HCT116 (cell line): ENCODE measurements at regions not wholly inside any gene's neighbourhood (a gene's known extent, or its start where the extent isn't known, plus 50 kb on each side); places are given as distances from the start of the nearest gene placed in this dataset.
"Not testable (repeated sequence)": the region's sequence is repeated elsewhere in the genome, so short reads cannot be mapped to it uniquely, and the experiment has no call there.

ENCODE experiments used
- ATAC-seq: fragments of 200-7000 bp; cut with Tn5 transposase; 2 replicates; pipeline ENCODE4 v1.9.1; 2020; ENCODE audit warnings: mild to moderate bottlenecking, moderate library complexity
- BruUV-seq: library from RNA; stranded (reverse); fragments of 400-500 nt; replicated peaks from 2 replicates; lab custom pipeline; 2021; lab: Mats Ljungman, UMichigan
- CTCF ChIA-PET: fragments of 300-600 bp; sonication (Branson Sonifier 250); formaldehyde crosslinking; loops from one replicate; lab custom pipeline; 2021; ENCODE audit warnings: antibody characterized with exemption; lab: Charles Lee
- POLR2A ChIA-PET: fragments of 300-600, 350-600 bp; sonication (Branson Sonifier 250); formaldehyde crosslinking; loops from one replicate; lab custom pipeline; 2021; ENCODE audit warnings: antibody characterized with exemption; lab: Charles Lee
- RAD21 ChIA-PET, 2 experiments: fragments of 300-600 bp; sonication (Branson Sonifier 250); formaldehyde crosslinking; loops; one replicate each; lab custom pipeline; 2023; ENCODE audit warnings: low total read pairs in 2 of 2; ENCODE audit not compliant: uncharacterized antibody in 2 of 2, unreplicated experiment in 2 of 2, low non-redundant PET in 1 of 2; lab: Charles Lee
- DNase-seq: peaks from one replicate; pipeline ENCODE4 v3.0.0-alpha.2; 2010; ENCODE audit warnings: low read depth, low spot score
- H2AFZ ChIP-seq: fragments of 200-600 bp; shearing (Covaris generic), sonication (generic); 2 replicates; pipeline ENCODE4 v1.6.1; 2017; ENCODE audit warnings: low read depth, mixed run types, mixed read lengths, antibody characterized with exemption, low read length; ENCODE audit not compliant: poor library complexity, severe bottlenecking
- H3K27ac ChIP-seq: 2 replicates; pipeline ENCODE4 v1.5.1; 2012; ENCODE audit warnings: low read depth, low read length
- H3K27me3 ChIP-seq: fragments of 200-600 bp; sonication (generic); 2 replicates; pipeline ENCODE4 v1.6.1; 2016; ENCODE audit warnings: mixed run types, low read length, mixed read lengths; ENCODE audit not compliant: insufficient read depth
- H3K36me3 ChIP-seq, 2 experiments: fragments of 200-500 bp in 1 of 2; fragments of 200-600 bp in 1 of 2; sonication (Bioruptor generic) in 1 of 2; sonication (generic) in 1 of 2; 2 replicates each; pipeline versions ENCODE4 v1.5.1 to v1.6.1; 2014 to 2016; ENCODE audit warnings: low read length in 2 of 2, inconsistent platforms in 1 of 2, mixed read lengths in 1 of 2, mixed run types in 1 of 2; ENCODE audit not compliant: insufficient read depth in 2 of 2, control insufficient read depth in 1 of 2
- H3K4me1 ChIP-seq, 2 experiments: fragments of 200-600 bp in 1 of 2; sonication (generic) in 1 of 2; 2 replicates each; pipeline versions ENCODE4 v1.5.1 to v1.6.1; 2012 to 2017; ENCODE audit warnings: low read length in 2 of 2, inconsistent platforms in 1 of 2, mild to moderate bottlenecking in 1 of 2, mixed read lengths in 1 of 2, mixed run types in 1 of 2, moderate library complexity in 1 of 2; ENCODE audit not compliant: insufficient read depth in 2 of 2, control insufficient read depth in 1 of 2
- H3K4me2 ChIP-seq: fragments of 200-600 bp; sonication (generic); 2 replicates; pipeline ENCODE4 v1.6.1; 2017; ENCODE audit warnings: mixed run types, low read length, mixed read lengths
- H3K4me3 ChIP-seq, 2 experiments: fragments of 200-600 bp in 1 of 2; sonication (generic) in 1 of 2; replicated peaks in 1 of 2; 2 replicates each; pipeline ENCODE4 v1.5.1; 2011 to 2016; ENCODE audit warnings: low read length in 2 of 2, control low read depth in 1 of 2, low read depth in 1 of 2, mild to moderate bottlenecking in 1 of 2, mixed read lengths in 1 of 2, mixed run types in 1 of 2
- H3K79me2 ChIP-seq: fragments of 200-600 bp; sonication (generic); 2 replicates; pipeline ENCODE4 v1.6.1; 2017; ENCODE audit warnings: mild to moderate bottlenecking, mixed run types, low read length, moderate library complexity, mixed read lengths; ENCODE audit not compliant: insufficient read depth
- H3K9ac ChIP-seq: fragments of 200-600 bp; sonication (generic); 2 replicates; pipeline ENCODE4 v1.6.1; 2016; ENCODE audit warnings: low read length, mixed read lengths
- H3K9me2 ChIP-seq: fragments of 200-600 bp; sonication (generic), shearing (Covaris generic); 2 replicates; pipeline ENCODE4 v1.6.1; 2017; ENCODE audit warnings: mixed run types, mild to moderate bottlenecking, moderate library complexity; ENCODE audit not compliant: insufficient read depth
- H3K9me3 ChIP-seq, 2 experiments: fragments of 200-500 bp in 1 of 2; fragments of 200-600 bp in 1 of 2; sonication (Bioruptor generic) in 1 of 2; sonication (generic) in 1 of 2; 2 replicates each; pipeline ENCODE4 v1.6.1; 2014 to 2017; ENCODE audit warnings: low read length in 2 of 2, mixed read lengths in 2 of 2, inconsistent platforms in 1 of 2, low read depth in 1 of 2, mild to moderate bottlenecking in 1 of 2, mixed run types in 1 of 2, moderate library complexity in 1 of 2; ENCODE audit not compliant: control insufficient read depth in 1 of 2, insufficient read depth in 1 of 2
- H4K20me1 ChIP-seq: fragments of 200-600 bp; sonication (generic), shearing (Covaris generic); 2 replicates; pipeline ENCODE4 v1.6.1; 2017; ENCODE audit warnings: mixed run types, mild to moderate bottlenecking, moderate library complexity; ENCODE audit not compliant: insufficient read depth
- CBX3 ChIP-seq: IDR thresholded peaks from 2 replicates; pipeline ENCODE4 v1.6.1; 2012; ENCODE audit warnings: low read depth
- POLR2AphosphoS5 ChIP-seq: IDR thresholded peaks from 2 replicates; pipeline ENCODE4 v1.6.1; 2011; ENCODE audit warnings: mild to moderate bottlenecking, low read depth, low read length, moderate library complexity
- RAD21 ChIP-seq: IDR thresholded peaks from 2 replicates; pipeline ENCODE4 v1.6.1; 2012; ENCODE audit warnings: low read depth, mild to moderate bottlenecking
- SIN3A ChIP-seq: IDR thresholded peaks from 2 replicates; pipeline ENCODE4 v1.6.1; 2012; ENCODE audit warnings: low read depth
- SP1 ChIP-seq: IDR thresholded peaks from 2 replicates; pipeline ENCODE4 v1.6.1; 2012; ENCODE audit warnings: low read depth
- TCF7L2 ChIP-seq: IDR thresholded peaks from 2 replicates; pipeline ENCODE4 v1.7.0; 2011; ENCODE audit warnings: borderline replicate concordance, inconsistent platforms; ENCODE audit not compliant: insufficient read depth, insufficient read length; ENCODE audit errors: extremely low read depth
- YY1 ChIP-seq: IDR thresholded peaks from 2 replicates; pipeline ENCODE4 v1.6.1; 2011; ENCODE audit warnings: low read length, low read depth, moderate library complexity, mild to moderate bottlenecking; ENCODE audit not compliant: insufficient replicate concordance; ENCODE audit errors: extremely low read depth
- ZFX ChIP-seq: fragments of 450-650 bp; IDR thresholded peaks from 2 replicates; pipeline ENCODE4 v1.6.1; 2017
- intact Hi-C: fragments of 100-400 bp; cut with micrococcal nuclease; formaldehyde crosslinking; loops from 2 replicates; pipeline ENCODE4 v1.10.0; 2022
- TF ChIP-seq, protein P1 (sequence below): IDR thresholded peaks from 2 replicates; pipeline ENCODE4 v1.6.1; 2012
- TF ChIP-seq, protein P2 (sequence below): IDR thresholded peaks from 2 replicates; pipeline ENCODE4 v1.6.1; 2012

DNA sequence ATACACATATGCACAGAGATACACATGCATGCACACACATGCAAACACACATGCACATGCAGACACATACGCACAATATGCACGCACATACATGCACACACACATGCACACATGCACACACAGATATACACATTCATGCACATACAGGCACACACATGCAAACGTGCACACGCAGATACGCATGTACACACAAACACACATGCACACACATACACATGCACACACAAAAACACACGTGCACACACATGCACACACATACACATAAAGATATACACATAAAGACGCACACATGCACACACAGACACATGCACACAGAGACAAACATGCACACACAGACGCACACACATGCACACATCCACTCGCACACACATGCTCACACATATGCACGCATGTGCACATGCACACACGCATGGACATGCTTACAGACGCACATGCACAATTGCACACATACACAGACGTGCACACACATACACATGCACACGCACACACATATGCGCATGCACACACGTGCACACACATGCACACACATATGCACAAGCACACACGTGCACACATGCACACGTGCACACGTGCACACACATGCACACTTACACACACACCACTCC, 145.2 kb downstream of the ADRA2C start:
- H3K27me3 ChIP-seq, result no peaks in the 10 kb centered on the region
- H3K9me2 ChIP-seq, result no peaks in the 10 kb centered on the region
- intact Hi-C loops, result no loop called here
- CTCF ChIA-PET, result no interaction called here
- no TSS peak for BruUV-seq
- POLR2A ChIA-PET, result no interaction called here
- ATAC-seq (no peak), DNase-seq (no peak)
- no peak overlapping the region for H3K4me3 ChIP-seq
- H3K27ac ChIP-seq, result no peak overlapping the region
- no peaks in the 10 kb centered on the region for H3K4me1 ChIP-seq
- H4K20me1 ChIP-seq, result no peaks in the 10 kb centered on the region
- no peaks in the 10 kb centered on the region for H3K79me2 ChIP-seq
- no peaks in the 10 kb centered on the region for H3K36me3 ChIP-seq
- TF ChIP-seq CBX3, result no peak
- no peak for TF ChIP-seq RAD21
- TF ChIP-seq POLR2AphosphoS5, result no peak
- no peak for TF ChIP-seq SP1
- TF ChIP-seq YY1, result no peak
- TF ChIP-seq SIN3A, result no peak
- no peak for TF ChIP-seq ZFX
- TF ChIP-seq, protein P1, sequence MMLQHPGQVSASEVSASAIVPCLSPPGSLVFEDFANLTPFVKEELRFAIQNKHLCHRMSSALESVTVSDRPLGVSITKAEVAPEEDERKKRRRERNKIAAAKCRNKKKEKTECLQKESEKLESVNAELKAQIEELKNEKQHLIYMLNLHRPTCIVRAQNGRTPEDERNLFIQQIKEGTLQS, result no peak
- TF ChIP-seq TCF7L2, result no peak
- TF ChIP-seq, protein P2, sequence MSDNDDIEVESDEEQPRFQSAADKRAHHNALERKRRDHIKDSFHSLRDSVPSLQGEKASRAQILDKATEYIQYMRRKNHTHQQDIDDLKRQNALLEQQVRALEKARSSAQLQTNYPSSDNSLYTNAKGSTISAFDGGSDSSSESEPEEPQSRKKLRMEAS, result no peak
- H3K9ac ChIP-seq, result no peak overlapping the region
- H3K4me2 ChIP-seq, result no peak overlapping the region
- no peak overlapping the region for H2AFZ ChIP-seq
- H3K9me3 ChIP-seq, result no peaks in the 10 kb centered on the region; a peak in 1 of 4 replicates
- RAD21 ChIA-PET, result no interaction called here

DNA sequence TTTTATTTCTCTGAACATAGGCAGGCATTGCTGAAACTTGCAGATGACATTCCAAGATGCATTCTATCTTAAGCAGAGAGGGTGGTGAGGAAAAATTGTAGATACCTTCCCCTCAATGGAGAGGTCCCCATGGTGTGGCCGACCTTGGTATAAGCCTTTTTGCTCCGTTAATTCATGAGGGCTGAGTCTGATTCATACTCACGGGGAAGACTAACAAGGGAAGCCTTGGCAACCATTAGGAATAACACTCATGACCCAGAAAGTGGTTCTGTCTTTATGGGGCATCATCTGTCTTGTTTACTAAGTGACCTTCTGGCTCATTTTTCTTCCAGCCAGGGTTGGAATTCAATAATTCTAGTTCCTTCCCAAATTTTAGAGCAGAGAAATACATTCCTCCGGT, 148.3 kb downstream of the ADRA2C start:
- DNase-seq, H4K20me1 ChIP-seq, H3K79me2 ChIP-seq, H3K27ac ChIP-seq, intact Hi-C loops, H3K4me2 ChIP-seq, H3K9ac ChIP-seq, RAD21 ChIA-PET, CTCF ChIA-PET, ATAC-seq, H3K27me3 ChIP-seq, H3K9me2 ChIP-seq, POLR2A ChIA-PET, H3K4me3 ChIP-seq, BruUV-seq, H3K36me3 ChIP-seq, H3K9me3 ChIP-seq, H3K4me1 ChIP-seq, H2AFZ ChIP-seq: not testable (repeated sequence)

DNA sequence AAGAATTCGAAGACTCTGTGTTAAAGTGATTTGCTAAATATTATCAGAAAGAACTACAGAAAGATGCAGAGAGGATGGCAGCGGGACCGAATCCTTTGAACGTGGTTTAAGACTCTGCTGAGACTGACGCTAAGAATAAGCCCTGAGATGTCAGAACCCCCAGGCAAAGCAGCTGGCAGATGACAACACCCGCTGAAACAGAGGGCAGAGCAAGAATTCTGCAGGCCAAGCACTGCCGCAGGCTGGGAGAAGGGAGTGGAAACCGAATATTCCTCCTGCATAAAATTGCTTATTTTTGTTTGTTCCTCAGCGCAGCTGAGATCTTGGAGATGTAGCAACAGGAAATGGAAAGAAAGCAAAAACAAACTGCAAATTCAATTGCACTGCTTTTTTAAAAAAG, 153.3 kb downstream of the ADRA2C start:
- RAD21 ChIA-PET, H3K4me3 ChIP-seq, DNase-seq, H4K20me1 ChIP-seq, H3K27ac ChIP-seq, POLR2A ChIA-PET, intact Hi-C loops, H2AFZ ChIP-seq, H3K4me2 ChIP-seq, BruUV-seq, H3K9ac ChIP-seq, H3K36me3 ChIP-seq, CTCF ChIA-PET, H3K27me3 ChIP-seq, H3K79me2 ChIP-seq, ATAC-seq, H3K9me2 ChIP-seq, H3K4me1 ChIP-seq, H3K9me3 ChIP-seq: not testable (repeated sequence)
